ENCODE measurements at regions not wholly inside any gene's neighbourhood (a gene's known extent, or its start where the extent isn't known, plus 50 kb on each side); places are given as distances from the start of the nearest gene placed in this dataset.

- H3K9me3 ChIP-seq (ENCODE audit: control insufficient read depth, low read length) = no peaks in the 10 kb centered on the region
- 92% methylated on average over 1 of the region's 1 CpG; no CpG with 5 or more reads in 1 of the 2 experiments for WGBS, 2 experiments (ENCODE audit: insufficient coverage in 1 of 2, insufficient read length in 1 of 2)
- Mint-ChIP-seq H3K27me3 (ENCODE audit: insufficient read depth) (peaks cover 2% of the 10 kb centered on the region), H3K36me3 (ENCODE audit: low read depth) (no peaks in the 10 kb centered on the region), H3K9me3 (no peaks in the 10 kb centered on the region), H3K4me1 (peaks cover 19% of the 10 kb centered on the region), H3K4me3 (no peak overlapping the region), H3K27ac (no peak overlapping the region)
- no peak overlapping the region for H3K4me3 ChIP-seq (ENCODE audit: low read length)
- peaks cover 4% of the 10 kb centered on the region for H3K27me3 ChIP-seq (ENCODE audit: control insufficient read depth, insufficient read depth, low read length, poor library complexity, severe bottlenecking)
- no peak for DNase-seq
- no peaks in the 10 kb centered on the region for H3K4me1 ChIP-seq (ENCODE audit: control insufficient read depth, insufficient read depth, low read length)
- no peak overlapping the region for H3K27ac ChIP-seq (ENCODE audit: low read depth, low read length)
- no peaks in the 10 kb centered on the region for H3K36me3 ChIP-seq (ENCODE audit: control insufficient read depth, insufficient read depth, low read length)
- H3K9ac ChIP-seq (ENCODE audit: extremely low read depth, low read length, poor library complexity, severe bottlenecking) = no peak overlapping the region
- TF ChIP-seq CTCF (conservative IDR thresholded peaks at IDR 0.05) = no peak
Observed at GRCh38 chr11:42175203-42175602, 715.8 kb upstream of the LRRC4C start.

GRCh38 chr11:42179216-42179615, 719.8 kb upstream of the LRRC4C start:
- Histone ChIP-seq H3K4me1 (ENCODE audit: control insufficient read depth, insufficient read depth, low read length) (no peaks in the 10 kb centered on the region), H3K27me3 (ENCODE audit: control insufficient read depth, insufficient read depth, low read length, poor library complexity, severe bottlenecking) (peaks cover 8% of the 10 kb centered on the region), H3K4me3 (ENCODE audit: low read length) (no peak overlapping the region), H3K9ac (ENCODE audit: extremely low read depth, low read length, poor library complexity, severe bottlenecking) (no peak overlapping the region), H3K36me3 (ENCODE audit: control insufficient read depth, insufficient read depth, low read length) (no peaks in the 10 kb centered on the region), H3K9me3 (ENCODE audit: control insufficient read depth, low read length) (peaks cover 6% of the 10 kb centered on the region), H3K27ac (ENCODE audit: low read depth, low read length) (no peak overlapping the region)
- H3K4me1 Mint-ChIP-seq = peaks cover 21% of the 10 kb centered on the region
- DNase-seq = no peak
- peaks cover 8% of the 10 kb centered on the region for H3K27me3 Mint-ChIP-seq (ENCODE audit: insufficient read depth)
- H3K4me3 Mint-ChIP-seq = no peak overlapping the region
- 88 to 90% methylated on average over 1 to 2 of the region's 2 CpGs for whole genome bisulfite sequencing, 2 experiments (ENCODE audit: insufficient coverage in 1 of 2, insufficient read length in 1 of 2)
- H3K27ac Mint-ChIP-seq = no peak overlapping the region
- no peaks in the 10 kb centered on the region for H3K36me3 Mint-ChIP-seq (ENCODE audit: low read depth)
- peaks cover 3% of the 10 kb centered on the region for H3K9me3 Mint-ChIP-seq
- no peak for TF ChIP-seq CTCF (conservative IDR thresholded peaks at IDR 0.05)

- Mint-ChIP-seq H3K4me1 (no peaks in the 10 kb centered on the region), H3K9me3 (peaks cover 9% of the 10 kb centered on the region), H3K4me3 (no peak overlapping the region), H3K36me3 (ENCODE audit: low read depth) (no peaks in the 10 kb centered on the region), H3K27me3 (ENCODE audit: insufficient read depth) (no peaks in the 10 kb centered on the region), H3K27ac (no peak overlapping the region)
- WGBS, 2 experiments (ENCODE audit: insufficient coverage in 1 of 2, insufficient read length in 1 of 2) = 71 to 80% methylated on average over 2 to 3 of the region's 3 CpGs
- no peak overlapping the region for H3K9ac ChIP-seq (ENCODE audit: extremely low read depth, low read length, poor library complexity, severe bottlenecking)
- H3K27ac ChIP-seq (ENCODE audit: low read depth, low read length) = no peak overlapping the region
- DNase-seq = no peak
- no peaks in the 10 kb centered on the region for H3K4me1 ChIP-seq (ENCODE audit: control insufficient read depth, insufficient read depth, low read length)
- H3K27me3 ChIP-seq (ENCODE audit: control insufficient read depth, insufficient read depth, low read length, poor library complexity, severe bottlenecking) = no peaks in the 10 kb centered on the region
- H3K9me3 ChIP-seq (ENCODE audit: control insufficient read depth, low read length) = peaks cover 13% of the 10 kb centered on the region
- no peaks in the 10 kb centered on the region for H3K36me3 ChIP-seq (ENCODE audit: control insufficient read depth, insufficient read depth, low read length)
- H3K4me3 ChIP-seq (ENCODE audit: low read length) = no peak overlapping the region
- TF ChIP-seq CTCF (conservative IDR thresholded peaks at IDR 0.05) = no peak
Observed at GRCh38 chr11:42195289-42196013, 736.0 kb upstream of the LRRC4C start.
